Endothelial cell of umbilical vein (primary cell): ENCODE measurements at regions not wholly inside any gene's neighbourhood (a gene's known extent, or its start where the extent isn't known, plus 50 kb on each side); places are given as distances from the start of the nearest gene placed in this dataset.

Source experiments
- BruUV-seq: library from RNA; stranded (reverse); fragments of 400-500 nt; replicated peaks from 2 replicates; lab custom pipeline; 2021; lab: Mats Ljungman, UMichigan
- CTCF ChIA-PET: fragments of 300-600, 350-600 bp; sonication (Branson Sonifier 250); formaldehyde crosslinking; loops from one replicate; lab custom pipeline; 2021; ENCODE audit warnings: antibody characterized with exemption, inconsistent platforms; lab: Charles Lee
- POLR2A ChIA-PET: fragments of 300-600, 350-600 bp; sonication (Branson Sonifier 250); formaldehyde crosslinking; loops from one replicate; lab custom pipeline; 2021; ENCODE audit warnings: antibody characterized with exemption, inconsistent platforms; lab: Charles Lee
- DNase-seq: peaks from one replicate; pipeline ENCODE4 v3.0.0-alpha.2; 2011; ENCODE audit warnings: low read depth, low spot score
- FAIRE-seq: peaks from 2 replicates; lab custom pipeline; 2011; peaks lifted over from hg19 to GRCh38; lab: Jason Lieb, UNC
- H2AFZ ChIP-seq: 2 replicates; pipeline ENCODE4 v1.6.0; 2012; ENCODE audit warnings: low read depth, low read length, control low read depth, inconsistent platforms
- H3K27ac ChIP-seq: 2 replicates; pipeline ENCODE4 v1.5.1; 2011; ENCODE audit warnings: low read depth, mild to moderate bottlenecking, control low read depth, low read length, moderate library complexity; ENCODE audit not compliant: insufficient read depth
- H3K27me3 ChIP-seq, 2 experiments: 2 replicates each; pipeline versions ENCODE4 v1.6.0 to v1.6.1; 2011; ENCODE audit warnings: low read length in 2 of 2, mixed read lengths in 1 of 2; ENCODE audit not compliant: control insufficient read depth in 2 of 2, insufficient read depth in 2 of 2
- H3K36me3 ChIP-seq, 2 experiments: 2 replicates in 1 of 2; 3 replicates in 1 of 2; pipeline ENCODE4 v1.5.1; 2011; ENCODE audit warnings: low read length in 2 of 2, mild to moderate bottlenecking in 1 of 2, moderate library complexity in 1 of 2; ENCODE audit not compliant: control insufficient read depth in 2 of 2, insufficient read depth in 2 of 2; ENCODE audit errors: extremely low read depth in 1 of 2
- H3K4me1 ChIP-seq: 3 replicates; pipeline ENCODE4 v1.5.1; 2011; ENCODE audit warnings: mild to moderate bottlenecking, low read length; ENCODE audit not compliant: control insufficient read depth, insufficient read depth; ENCODE audit errors: extremely low read depth
- H3K4me2 ChIP-seq: 2 replicates; pipeline ENCODE4 v1.6.1; 2011; ENCODE audit warnings: low read length, control low read depth, mixed read lengths; ENCODE audit not compliant: insufficient read depth
- H3K4me3 ChIP-seq, 3 experiments: fragments of 200-600 bp in 1 of 3; sonication (generic), shearing (Covaris generic) in 1 of 3; replicated peaks in 1 of 3; 2 replicates each; pipeline ENCODE4 v1.5.1; 2011 to 2016; ENCODE audit warnings: control low read depth in 3 of 3, low read length in 3 of 3, mild to moderate bottlenecking in 2 of 3, inconsistent platforms in 1 of 3, low read depth in 1 of 3, moderate library complexity in 1 of 3; ENCODE audit not compliant: insufficient read depth in 1 of 3
- H3K79me2 ChIP-seq: 2 replicates; pipeline ENCODE4 v1.6.0; 2012; ENCODE audit warnings: low read length, inconsistent platforms; ENCODE audit not compliant: control insufficient read depth, insufficient read depth
- H3K9ac ChIP-seq: replicated peaks from 2 replicates; pipeline ENCODE3; 2011; ENCODE audit warnings: low read length, control low read depth; ENCODE audit not compliant: insufficient read depth; ENCODE audit errors: extremely low read depth
- H3K9me1 ChIP-seq: replicated peaks from 3 replicates; pipeline ENCODE4 v1.6.0; 2011; ENCODE audit warnings: mild to moderate bottlenecking, low read length; ENCODE audit not compliant: control insufficient read depth, insufficient read depth; ENCODE audit errors: extremely low read depth
- H3K9me3 ChIP-seq: replicated peaks from 2 replicates; pipeline ENCODE4 v1.5.1; 2012; ENCODE audit warnings: low read length, inconsistent platforms; ENCODE audit not compliant: control insufficient read depth, insufficient read depth
- H4K20me1 ChIP-seq: replicated peaks from 2 replicates; pipeline ENCODE3; 2011; ENCODE audit warnings: mild to moderate bottlenecking, low read length; ENCODE audit not compliant: control insufficient read depth, insufficient read depth; ENCODE audit errors: extremely low read depth
- CTCF ChIP-seq, 2 donors: IDR thresholded peaks; 1 replicate in 1 of 2; 2 replicates in 1 of 2; pipeline ENCODE4 v1.5.1; 2011; ENCODE audit warnings: low read length in 2 of 2, mild to moderate bottlenecking in 2 of 2, moderate library complexity in 2 of 2, control low read depth in 1 of 2, inconsistent platforms in 1 of 2, low read depth in 1 of 2; ENCODE audit not compliant: insufficient read depth in 1 of 2; ENCODE audit errors: extremely low read depth in 1 of 2
- EZH2 ChIP-seq: IDR thresholded peaks from 2 replicates; pipeline ENCODE4 v1.6.1; 2012; ENCODE audit warnings: borderline replicate concordance, low read depth, mild to moderate bottlenecking, moderate library complexity, low read length, inconsistent platforms; ENCODE audit not compliant: severe bottlenecking
- FOS ChIP-seq: IDR thresholded peaks from 2 replicates; pipeline ENCODE4 v1.6.1; 2011; ENCODE audit warnings: mild to moderate bottlenecking, low read length, moderate library complexity, borderline replicate concordance; ENCODE audit not compliant: insufficient read depth
- GATA2 ChIP-seq: IDR thresholded peaks from 2 replicates; pipeline ENCODE4 v1.7.0; 2011; ENCODE audit warnings: low read depth, mild to moderate bottlenecking, moderate library complexity, mixed read lengths, low read length; ENCODE audit not compliant: insufficient read length, insufficient read depth
- JUN ChIP-seq: IDR thresholded peaks from 2 replicates; pipeline ENCODE4 v1.6.1; 2011; ENCODE audit warnings: borderline replicate concordance, low read depth; ENCODE audit not compliant: insufficient read length, insufficient read depth
- MAX ChIP-seq: IDR thresholded peaks from 2 replicates; pipeline ENCODE4 v1.6.1; 2011; ENCODE audit not compliant: insufficient read depth, insufficient read length
- MYC ChIP-seq: IDR thresholded peaks from one replicate; pipeline ENCODE4 v1.6.1; 2011; ENCODE audit warnings: mild to moderate bottlenecking, low read depth, low read length
- POLR2A ChIP-seq: IDR thresholded peaks from 2 replicates; pipeline ENCODE4 v1.6.1; 2012; ENCODE audit warnings: low read depth, mild to moderate bottlenecking, control low read depth, low read length
- POLR2AphosphoS5 ChIP-seq: IDR thresholded peaks from 2 replicates; pipeline ENCODE4 v1.6.1; 2012; ENCODE audit warnings: low read depth, mild to moderate bottlenecking, control low read depth, low read length, moderate library complexity; ENCODE audit not compliant: insufficient read depth
- dilution Hi-C: fragments of 300-500 bp; cut with MboI; formaldehyde crosslinking; loops from one replicate; pipeline ENCODE4 v1.15.0; 2019; ENCODE audit warnings: low sequenced_read_pairs; ENCODE audit not compliant: extremely low pct_ligation_motif_present
- intact Hi-C: fragments of 100-400 bp; cut with micrococcal nuclease; formaldehyde crosslinking; loops from one replicate; pipeline ENCODE4 v1.10.0; 2022

DNA sequence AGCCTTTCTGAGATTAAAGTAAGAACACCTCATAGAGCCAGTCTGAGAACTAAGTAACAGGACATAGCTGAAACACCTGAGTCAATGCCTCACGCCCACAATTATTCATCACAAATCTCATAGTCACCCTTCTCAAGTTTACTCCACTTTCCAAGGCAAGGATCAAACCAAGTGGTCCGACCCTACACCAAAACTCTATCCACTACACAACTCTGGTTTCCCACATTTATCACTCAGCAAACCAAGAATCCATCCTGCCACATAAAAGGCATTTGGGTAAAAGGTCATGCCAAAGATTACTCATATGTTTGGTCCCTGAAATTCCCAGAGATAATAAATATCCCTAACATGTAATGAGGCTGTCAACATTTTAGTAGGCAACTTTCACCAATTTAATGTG, 144.1 kb downstream of the RPAP3 start:
- CTCF ChIA-PET: interaction anchor here (0.9 kb wide), 1 partner anchor 42 kb away, joined by 3 read pairs; no protein-coding TSS in a partner anchor
- H3K9me1 ChIP-seq: no peaks in the 10 kb centered on the region
- no peak for DNase-seq
- no peak for TF ChIP-seq MAX
- no peak for TF ChIP-seq EZH2
- no peak for TF ChIP-seq POLR2A
- TF ChIP-seq GATA2: no peak
- no peak for TF ChIP-seq MYC
- no peak for TF ChIP-seq POLR2AphosphoS5
- no peak for TF ChIP-seq FOS
- TF ChIP-seq CTCF (IDR thresholded peaks at IDR 0.05; ENCODE audit: extremely low read depth in 1 of 2, insufficient read depth in 1 of 2, low read depth in 1 of 2, low read length in 2 of 2): no peak
- TF ChIP-seq JUN: no peak
- H3K79me2 ChIP-seq: no peaks in the 10 kb centered on the region
- H3K4me1 ChIP-seq: no peaks in the 10 kb centered on the region
- H3K9me3 ChIP-seq: no peaks in the 10 kb centered on the region
- intact Hi-C loops: no loop called here
- no peak for FAIRE-seq
- dilution Hi-C loops: no loop called here
- no peaks in the 10 kb centered on the region for H4K20me1 ChIP-seq
- H3K27me3 ChIP-seq: peaks cover 4 to 5% of the 10 kb centered on the region in 2 experiments
- H3K36me3 ChIP-seq: no peaks in the 10 kb centered on the region
- no TSS peak for BruUV-seq
- H3K4me3 ChIP-seq: no peak overlapping the region
- H3K4me2 ChIP-seq: no peak overlapping the region
- POLR2A ChIA-PET: no interaction called here
- H3K9ac ChIP-seq: no peak overlapping the region
- H2AFZ ChIP-seq: no peak overlapping the region
- no peak overlapping the region for H3K27ac ChIP-seq
